ENCODE measurements at regions not wholly inside any gene's neighbourhood (a gene's known extent, or its start where the extent isn't known, plus 50 kb on each side); places are given as distances from the start of the nearest gene placed in this dataset.
A peak's percentile ranks its signal among the peaks of the same experiment; 100 is the strongest.
"Not testable (repeated sequence)": the region's sequence is repeated elsewhere in the genome, so short reads cannot be mapped to it uniquely, and the experiment has no call there.

DNA sequence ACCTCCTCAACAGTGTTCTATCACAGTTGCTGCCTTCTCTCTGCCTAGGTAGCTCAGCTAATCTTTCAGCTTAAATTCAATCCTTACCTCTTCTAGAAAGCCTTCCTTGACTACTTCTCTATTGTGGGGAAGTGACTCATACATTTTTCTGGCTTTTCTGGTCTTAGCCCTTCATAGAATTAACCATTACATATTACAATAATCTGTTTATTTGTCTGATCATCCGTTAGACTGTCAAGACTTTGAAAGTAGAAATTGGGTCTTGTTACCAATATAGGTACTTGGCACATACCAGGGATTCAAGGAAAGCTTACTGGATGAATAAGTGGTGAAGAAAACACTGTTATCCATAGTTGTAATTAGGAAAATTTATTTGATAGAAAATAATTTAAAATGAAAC, 89.6 kb downstream of the FANCF start:
- Histone ChIP-seq H3K4me3 (ENCODE audit: extremely low read depth, insufficient read depth, low read length, poor library complexity, severe bottlenecking) (no peak overlapping the region), H3K4me1 (ENCODE audit: control insufficient read depth, insufficient read depth, low read length, poor library complexity, severe bottlenecking) (no peaks in the 10 kb centered on the region), H3K9me3 (ENCODE audit: control insufficient read depth, low read length) (no peaks in the 10 kb centered on the region), H3K36me3 (ENCODE audit: control insufficient read depth, insufficient read depth, low read length) (no peaks in the 10 kb centered on the region), H3K27ac (ENCODE audit: low read depth, low read length, severe bottlenecking) (no peak overlapping the region)
- no CpG with 5 or more reads among the region's 1 CpG for whole genome bisulfite sequencing, 2 experiments (ENCODE audit: insufficient coverage in 2 of 2)

- H3K36me3 ChIP-seq (ENCODE audit: control insufficient read depth, insufficient read depth, low read length); H3K27ac ChIP-seq (ENCODE audit: low read depth, low read length, severe bottlenecking); H3K4me1 ChIP-seq (ENCODE audit: control insufficient read depth, insufficient read depth, low read length, poor library complexity, severe bottlenecking); H3K9me3 ChIP-seq (ENCODE audit: control insufficient read depth, low read length): not testable (repeated sequence)
- WGBS, 2 experiments (ENCODE audit: insufficient coverage in 2 of 2): 7 to 16% methylated on average over 8 to 12 of the region's 28 CpGs
- H3K4me3 ChIP-seq (ENCODE audit: extremely low read depth, insufficient read depth, low read length, poor library complexity, severe bottlenecking): peak overlapping the region; percentile 19
Measured at GRCh38 chr11:22528612-22529429, 96.8 kb downstream of the FANCF start.

- no peaks in the 10 kb centered on the region for H3K9me3 ChIP-seq (ENCODE audit: control insufficient read depth, low read length)
- H3K36me3 ChIP-seq (ENCODE audit: control insufficient read depth, insufficient read depth, low read length): no peaks in the 10 kb centered on the region
- no peak overlapping the region for H3K4me3 ChIP-seq (ENCODE audit: extremely low read depth, insufficient read depth, low read length, poor library complexity, severe bottlenecking)
- no peaks in the 10 kb centered on the region for H3K4me1 ChIP-seq (ENCODE audit: control insufficient read depth, insufficient read depth, low read length, poor library complexity, severe bottlenecking)
- no CpG with 5 or more reads among the region's 2 CpGs for WGBS, 2 experiments (ENCODE audit: insufficient coverage in 2 of 2)
- no peak overlapping the region for H3K27ac ChIP-seq (ENCODE audit: low read depth, low read length, severe bottlenecking)
Measured at GRCh38 chr11:22522225-22522624, 103.4 kb downstream of the FANCF start.

DNA sequence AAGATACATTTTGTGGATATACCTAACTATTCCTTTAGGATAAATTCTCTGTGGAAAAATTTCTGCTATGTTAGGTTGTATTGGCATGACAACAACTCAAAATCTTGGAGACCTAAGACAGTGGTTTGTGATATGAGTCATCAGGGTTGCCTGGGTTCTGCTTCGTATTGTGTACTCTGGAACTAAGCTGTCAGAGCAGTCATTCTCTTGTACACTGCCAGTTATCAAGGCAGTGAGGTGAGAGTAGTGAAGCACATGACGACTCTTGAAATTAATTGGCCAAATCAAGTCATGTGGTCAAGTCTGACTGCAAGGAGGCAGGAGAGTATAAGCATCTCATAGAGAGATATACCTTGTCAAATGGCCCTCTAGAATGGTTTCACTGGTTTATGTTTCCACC, 104.4 kb downstream of the FANCF start:
- Histone ChIP-seq H3K9me3 (ENCODE audit: control insufficient read depth, low read length) (no peaks in the 10 kb centered on the region), H3K27ac (ENCODE audit: low read depth, low read length, severe bottlenecking) (peak overlapping the region; percentile 8), H3K4me1 (ENCODE audit: control insufficient read depth, insufficient read depth, low read length, poor library complexity, severe bottlenecking) (no peaks in the 10 kb centered on the region), H3K4me3 (ENCODE audit: extremely low read depth, insufficient read depth, low read length, poor library complexity, severe bottlenecking) (no peak overlapping the region), H3K36me3 (ENCODE audit: control insufficient read depth, insufficient read depth, low read length) (no peaks in the 10 kb centered on the region)
- 78 to 88% methylated on average over 1 to 2 of the region's 2 CpGs for WGBS, 2 experiments (ENCODE audit: insufficient coverage in 2 of 2)

- Histone ChIP-seq H3K36me3 (ENCODE audit: control insufficient read depth, insufficient read depth, low read length) (no peaks in the 10 kb centered on the region), H3K9me3 (ENCODE audit: control insufficient read depth, low read length) (no peaks in the 10 kb centered on the region), H3K4me1 (ENCODE audit: control insufficient read depth, insufficient read depth, low read length, poor library complexity, severe bottlenecking) (no peaks in the 10 kb centered on the region), H3K4me3 (ENCODE audit: extremely low read depth, insufficient read depth, low read length, poor library complexity, severe bottlenecking) (no peak overlapping the region), H3K27ac (ENCODE audit: low read depth, low read length, severe bottlenecking) (no peak overlapping the region)
Measured at GRCh38 chr11:22520521-22520920, 105.1 kb downstream of the FANCF start.

DNA sequence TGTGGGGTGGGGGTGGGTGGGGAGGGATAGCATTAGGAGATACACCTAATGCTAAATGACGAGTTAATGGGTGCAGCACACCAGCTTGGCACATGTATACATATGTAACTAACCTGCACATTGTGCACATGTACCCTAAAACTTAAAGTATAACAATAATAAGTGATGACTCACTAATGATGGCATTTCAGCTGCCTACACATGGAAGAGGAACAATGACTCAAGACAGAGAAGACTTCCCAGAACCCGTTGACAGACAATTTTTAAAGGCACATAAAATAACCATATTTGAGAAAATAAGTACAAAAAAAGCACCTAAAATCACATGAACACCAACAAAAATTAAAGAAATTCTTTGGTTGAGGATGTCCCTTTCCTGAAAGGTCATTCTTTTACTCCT, 107.3 kb downstream of the FANCF start:
- not testable (repeated sequence) for H3K4me3 ChIP-seq (ENCODE audit: extremely low read depth, insufficient read depth, low read length, poor library complexity, severe bottlenecking); H3K9me3 ChIP-seq (ENCODE audit: control insufficient read depth, low read length); H3K4me1 ChIP-seq (ENCODE audit: control insufficient read depth, insufficient read depth, low read length, poor library complexity, severe bottlenecking); H3K27ac ChIP-seq (ENCODE audit: low read depth, low read length, severe bottlenecking); H3K36me3 ChIP-seq (ENCODE audit: control insufficient read depth, insufficient read depth, low read length)
- no CpG with 5 or more reads among the region's 2 CpGs for WGBS, 2 experiments (ENCODE audit: insufficient coverage in 2 of 2)

DNA sequence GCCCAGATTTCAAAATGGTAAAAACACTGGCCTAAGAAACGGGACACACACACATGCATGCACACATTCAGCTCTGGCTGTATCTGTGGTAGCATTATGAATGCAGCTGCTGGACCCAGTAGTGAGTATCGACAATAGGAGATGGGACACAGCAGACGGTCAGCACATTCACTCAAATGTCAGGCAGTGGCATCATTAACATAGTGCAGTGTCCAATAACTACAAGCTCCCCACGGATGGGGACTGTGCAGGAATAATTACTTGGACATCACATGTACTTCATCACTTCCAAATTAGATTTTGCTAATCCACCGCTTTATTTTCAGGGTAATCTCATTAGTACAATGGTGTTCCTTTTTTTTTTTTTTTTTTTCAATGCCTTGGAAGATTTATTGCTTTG, 109.5 kb downstream of the FANCF start:
- Histone ChIP-seq H3K4me3 (ENCODE audit: extremely low read depth, insufficient read depth, low read length, poor library complexity, severe bottlenecking) (no peak overlapping the region), H3K36me3 (ENCODE audit: control insufficient read depth, insufficient read depth, low read length) (no peaks in the 10 kb centered on the region), H3K27ac (ENCODE audit: low read depth, low read length, severe bottlenecking) (no peak overlapping the region), H3K4me1 (ENCODE audit: control insufficient read depth, insufficient read depth, low read length, poor library complexity, severe bottlenecking) (peaks cover 7% of the 10 kb centered on the region), H3K9me3 (ENCODE audit: control insufficient read depth, low read length) (no peaks in the 10 kb centered on the region)
- 85 to 88% methylated on average over 3 of the region's 5 CpGs for WGBS, 2 experiments (ENCODE audit: insufficient coverage in 2 of 2)

DNA sequence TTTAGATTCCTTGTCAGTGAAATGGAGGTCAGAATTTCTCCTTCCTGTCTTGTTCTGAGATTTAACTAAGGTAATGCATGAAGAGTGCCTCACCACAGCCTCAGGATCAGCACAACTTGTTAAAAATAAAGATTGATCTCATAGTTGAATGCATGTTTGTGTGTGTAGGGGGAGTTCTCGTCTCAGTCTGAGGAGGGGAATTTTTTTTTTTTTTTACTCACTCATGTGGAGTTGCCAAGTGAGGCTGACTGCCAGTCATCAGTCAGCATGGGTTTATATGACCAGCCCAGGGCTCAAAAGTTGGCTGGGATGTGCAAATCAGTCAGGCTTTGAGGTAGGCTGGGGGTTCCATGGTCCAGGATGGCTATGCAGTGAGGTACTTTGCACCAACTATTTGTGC, 113.2 kb downstream of the FANCF start:
- H3K4me1 ChIP-seq (ENCODE audit: control insufficient read depth, insufficient read depth, low read length, poor library complexity, severe bottlenecking): peaks cover 11% of the 10 kb centered on the region
- no peaks in the 10 kb centered on the region for H3K36me3 ChIP-seq (ENCODE audit: control insufficient read depth, insufficient read depth, low read length)
- H3K27ac ChIP-seq (ENCODE audit: low read depth, low read length, severe bottlenecking): no peak overlapping the region
- H3K9me3 ChIP-seq (ENCODE audit: control insufficient read depth, low read length): no peaks in the 10 kb centered on the region
- no peak overlapping the region for H3K4me3 ChIP-seq (ENCODE audit: extremely low read depth, insufficient read depth, low read length, poor library complexity, severe bottlenecking)
- no CpG with 5 or more reads among the region's 1 CpG for WGBS, 2 experiments (ENCODE audit: insufficient coverage in 2 of 2)

- no peak overlapping the region for H3K27ac ChIP-seq (ENCODE audit: low read depth, low read length, severe bottlenecking)
- H3K9me3 ChIP-seq (ENCODE audit: control insufficient read depth, low read length): no peaks in the 10 kb centered on the region
- peaks cover 11% of the 10 kb centered on the region for H3K4me1 ChIP-seq (ENCODE audit: control insufficient read depth, insufficient read depth, low read length, poor library complexity, severe bottlenecking)
- WGBS, 2 experiments (ENCODE audit: insufficient coverage in 2 of 2): 97 to 100% methylated on average over 1 to 2 of the region's 2 CpGs
- no peak overlapping the region for H3K4me3 ChIP-seq (ENCODE audit: extremely low read depth, insufficient read depth, low read length, poor library complexity, severe bottlenecking)
- H3K36me3 ChIP-seq (ENCODE audit: control insufficient read depth, insufficient read depth, low read length): no peaks in the 10 kb centered on the region
Measured at GRCh38 chr11:22510741-22511140, 114.9 kb downstream of the FANCF start.

DNA sequence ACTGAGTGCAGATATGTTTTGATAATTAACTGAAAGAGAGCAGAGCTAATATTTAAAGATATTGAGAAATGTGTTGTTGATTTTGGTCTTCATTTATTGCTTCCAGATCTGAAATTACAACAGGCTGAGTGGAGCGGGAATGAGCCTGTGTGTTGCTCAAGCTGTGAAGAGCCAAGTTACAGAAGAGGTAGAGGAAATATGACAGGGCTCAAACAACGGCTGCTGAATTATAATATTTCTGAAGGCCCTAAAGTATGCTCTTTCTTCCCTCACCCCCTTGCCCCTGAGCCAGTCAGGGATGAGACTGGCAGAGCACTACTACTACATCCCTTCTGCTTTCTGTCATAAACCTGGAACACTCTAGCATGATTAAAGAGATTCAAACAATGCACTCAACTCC, 115.6 kb downstream of the FANCF start:
- Histone ChIP-seq H3K9me3 (ENCODE audit: control insufficient read depth, low read length) (no peaks in the 10 kb centered on the region), H3K27ac (ENCODE audit: low read depth, low read length, severe bottlenecking) (no peak overlapping the region), H3K4me1 (ENCODE audit: control insufficient read depth, insufficient read depth, low read length, poor library complexity, severe bottlenecking) (peaks cover 11% of the 10 kb centered on the region), H3K36me3 (ENCODE audit: control insufficient read depth, insufficient read depth, low read length) (no peaks in the 10 kb centered on the region), H3K4me3 (ENCODE audit: extremely low read depth, insufficient read depth, low read length, poor library complexity, severe bottlenecking) (no peak overlapping the region)
- 100% methylated on average over 1 of the region's 2 CpGs for WGBS, 2 experiments (ENCODE audit: insufficient coverage in 2 of 2)

DNA sequence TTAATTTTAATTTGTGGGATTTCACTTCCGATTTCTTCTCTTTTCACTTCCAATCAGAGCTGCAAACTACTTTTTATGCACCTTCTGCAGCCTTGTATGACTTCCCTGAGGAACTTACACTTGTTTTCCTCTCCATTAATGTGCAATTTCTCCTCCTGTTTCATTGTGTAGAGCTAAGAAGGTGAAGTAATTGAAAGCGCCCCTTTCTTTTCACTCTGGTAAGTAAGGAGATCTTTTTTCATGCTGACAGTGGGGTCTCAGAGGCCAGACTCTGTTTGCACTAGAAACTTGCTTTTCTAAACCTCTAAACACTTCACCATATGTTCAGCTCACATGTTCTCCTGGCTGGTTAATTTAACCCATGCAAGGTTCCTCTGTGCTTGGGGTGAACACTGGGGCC, 117.0 kb downstream of the FANCF start:
- H3K4me1 ChIP-seq (ENCODE audit: control insufficient read depth, insufficient read depth, low read length, poor library complexity, severe bottlenecking): peaks cover 11% of the 10 kb centered on the region
- no peak overlapping the region for H3K27ac ChIP-seq (ENCODE audit: low read depth, low read length, severe bottlenecking)
- H3K9me3 ChIP-seq (ENCODE audit: control insufficient read depth, low read length): no peaks in the 10 kb centered on the region
- H3K4me3 ChIP-seq (ENCODE audit: extremely low read depth, insufficient read depth, low read length, poor library complexity, severe bottlenecking): no peak overlapping the region
- H3K36me3 ChIP-seq (ENCODE audit: control insufficient read depth, insufficient read depth, low read length): no peaks in the 10 kb centered on the region
- 73% methylated on average over 1 of the region's 2 CpGs; no CpG with 5 or more reads in 1 of the 2 experiments for WGBS, 2 experiments (ENCODE audit: insufficient coverage in 2 of 2)

Measured in mesodermal cell (in vitro differentiated cells).